HepG2 (cell line): ENCODE measurements at regions not wholly inside any gene's neighbourhood (a gene's known extent, or its start where the extent isn't known, plus 50 kb on each side); places are given as distances from the start of the nearest gene placed in this dataset.

Experiments
- ATAD3A ChIP-seq: sonication (generic); formaldehyde crosslinking; IDR thresholded peaks from 2 replicates; pipeline ENCODE4 v1.4.0; 2020; ENCODE audit warnings: missing genetic modification reagents
- ISX ChIP-seq: sonication (generic); formaldehyde crosslinking; conservative IDR thresholded peaks from 2 replicates; pipeline ENCODE4 v1.5.0; 2020; ENCODE audit warnings: missing genetic modification reagents
- TGIF2 ChIP-seq: IDR thresholded peaks from 2 replicates; pipeline ENCODE4 v1.6.1; 2016; ENCODE audit warnings: control low read depth, missing compliant biosample characterization
- ZNF614 ChIP-seq: IDR thresholded peaks from 2 replicates; pipeline ENCODE4 v1.6.1; 2018; ENCODE audit warnings: missing biosample characterization, missing genetic modification reagents, inconsistent platforms, borderline replicate concordance
- TF ChIP-seq, protein P1 (sequence below): IDR thresholded peaks from 2 replicates; pipeline ENCODE4 v1.6.1; 2016; ENCODE audit warnings: mild to moderate bottlenecking, missing biosample characterization, missing genetic modification reagents
- TF ChIP-seq, protein P2 (sequence below): sonication (generic); formaldehyde crosslinking; IDR thresholded peaks from 2 replicates; pipeline ENCODE4 v1.5.0; 2020; ENCODE audit warnings: missing genetic modification reagents
- TF ChIP-seq, protein P3 (sequence below): sonication (generic); formaldehyde crosslinking; IDR thresholded peaks from 2 replicates; pipeline ENCODE4 v1.4.0; 2020; ENCODE audit warnings: mild to moderate bottlenecking, missing genetic modification reagents
- TF ChIP-seq, protein P4 (sequence below): IDR thresholded peaks from 2 replicates; pipeline ENCODE4 v1.6.1; 2016
- TF ChIP-seq, protein P5 (sequence below): sonication (generic); formaldehyde crosslinking; IDR thresholded peaks from 2 replicates; pipeline ENCODE4 v1.5.1; 2020; ENCODE audit warnings: mild to moderate bottlenecking, missing genetic modification reagents, borderline replicate concordance

DNA sequence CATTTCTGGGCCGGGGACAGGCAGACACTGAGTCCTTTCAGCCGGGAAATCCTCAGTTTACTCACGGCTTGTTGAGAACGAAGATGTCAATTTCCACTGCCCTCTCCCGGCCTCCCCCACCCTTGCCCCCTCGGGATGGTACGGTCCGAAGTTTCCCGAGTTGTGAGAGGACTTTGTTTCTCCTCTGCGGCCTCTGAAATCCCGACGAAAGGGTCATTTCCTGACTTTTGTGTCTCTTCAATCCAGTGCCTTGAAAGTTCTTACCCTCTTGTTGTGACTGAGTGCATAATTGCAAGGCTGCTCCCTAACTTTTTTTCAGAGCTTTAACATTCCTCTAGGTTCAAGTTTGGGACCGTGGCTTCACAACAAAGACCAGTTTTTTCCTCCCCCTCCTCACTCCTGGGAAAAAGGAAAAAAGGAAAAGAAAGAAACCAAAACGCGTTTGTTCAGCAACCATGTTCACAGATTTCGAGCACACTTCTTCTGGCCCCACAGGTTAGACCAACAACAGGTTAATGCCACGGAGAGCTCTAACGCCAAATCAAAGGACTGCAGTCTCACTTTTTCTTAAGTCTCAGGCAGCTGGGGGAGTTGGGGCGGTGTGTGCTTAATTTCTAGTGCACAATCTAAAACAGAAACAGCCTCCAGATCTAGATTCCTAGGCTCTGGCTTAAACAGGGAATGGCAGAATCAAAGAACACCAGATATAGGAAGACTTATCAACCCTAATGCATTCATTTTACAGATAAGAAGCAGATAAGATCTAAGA is 138.9 kb downstream of the TMCO5A start (continued):
- TF ChIP-seq, protein P1, sequence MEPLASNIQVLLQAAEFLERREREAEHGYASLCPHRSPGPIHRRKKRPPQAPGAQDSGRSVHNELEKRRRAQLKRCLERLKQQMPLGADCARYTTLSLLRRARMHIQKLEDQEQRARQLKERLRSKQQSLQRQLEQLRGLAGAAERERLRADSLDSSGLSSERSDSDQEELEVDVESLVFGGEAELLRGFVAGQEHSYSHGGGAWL, result no peak
- TF ChIP-seq ATAD3A (CRISPR knock-in tag) (no peak), TGIF2 (CRISPR knock-in tag) (no peak), ISX (CRISPR knock-in tag) (no peak), ZNF614 (no peak)
- TF ChIP-seq, protein P2, sequence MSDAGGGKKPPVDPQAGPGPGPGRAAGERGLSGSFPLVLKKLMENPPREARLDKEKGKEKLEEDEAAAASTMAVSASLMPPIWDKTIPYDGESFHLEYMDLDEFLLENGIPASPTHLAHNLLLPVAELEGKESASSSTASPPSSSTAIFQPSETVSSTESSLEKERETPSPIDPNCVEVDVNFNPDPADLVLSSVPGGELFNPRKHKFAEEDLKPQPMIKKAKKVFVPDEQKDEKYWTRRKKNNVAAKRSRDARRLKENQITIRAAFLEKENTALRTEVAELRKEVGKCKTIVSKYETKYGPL (CRISPR knock-in tag), result no peak
- TF ChIP-seq, protein P3, sequence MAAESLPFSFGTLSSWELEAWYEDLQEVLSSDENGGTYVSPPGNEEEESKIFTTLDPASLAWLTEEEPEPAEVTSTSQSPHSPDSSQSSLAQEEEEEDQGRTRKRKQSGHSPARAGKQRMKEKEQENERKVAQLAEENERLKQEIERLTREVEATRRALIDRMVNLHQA (CRISPR knock-in tag), result no peak
- TF ChIP-seq, protein P4, sequence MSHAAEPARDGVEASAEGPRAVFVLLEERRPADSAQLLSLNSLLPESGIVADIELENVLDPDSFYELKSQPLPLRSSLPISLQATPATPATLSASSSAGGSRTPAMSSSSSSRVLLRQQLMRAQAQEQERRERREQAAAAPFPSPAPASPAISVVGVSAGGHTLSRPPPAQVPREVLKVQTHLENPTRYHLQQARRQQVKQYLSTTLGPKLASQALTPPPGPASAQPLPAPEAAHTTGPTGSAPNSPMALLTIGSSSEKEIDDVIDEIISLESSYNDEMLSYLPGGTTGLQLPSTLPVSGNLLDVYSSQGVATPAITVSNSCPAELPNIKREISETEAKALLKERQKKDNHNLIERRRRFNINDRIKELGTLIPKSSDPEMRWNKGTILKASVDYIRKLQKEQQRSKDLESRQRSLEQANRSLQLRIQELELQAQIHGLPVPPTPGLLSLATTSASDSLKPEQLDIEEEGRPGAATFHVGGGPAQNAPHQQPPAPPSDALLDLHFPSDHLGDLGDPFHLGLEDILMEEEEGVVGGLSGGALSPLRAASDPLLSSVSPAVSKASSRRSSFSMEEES (CRISPR knock-in tag), result no peak
- TF ChIP-seq, protein P5, sequence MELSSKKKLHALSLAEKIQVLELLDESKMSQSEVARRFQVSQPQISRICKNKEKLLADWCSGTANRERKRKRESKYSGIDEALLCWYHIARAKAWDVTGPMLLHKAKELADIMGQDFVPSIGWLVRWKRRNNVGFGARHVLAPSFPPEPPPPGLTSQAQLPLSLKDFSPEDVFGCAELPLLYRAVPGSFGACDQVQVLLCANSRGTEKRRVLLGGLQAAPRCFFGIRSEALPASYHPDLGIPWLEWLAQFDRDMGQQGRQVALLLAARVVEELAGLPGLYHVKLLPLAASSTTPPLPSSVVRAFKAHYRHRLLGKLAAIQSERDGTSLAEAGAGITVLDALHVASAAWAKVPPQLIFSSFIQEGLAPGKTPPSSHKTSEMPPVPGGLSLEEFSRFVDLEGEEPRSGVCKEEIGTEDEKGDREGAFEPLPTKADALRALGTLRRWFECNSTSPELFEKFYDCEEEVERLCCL (CRISPR knock-in tag), result no peak
